Endothelial cell of umbilical vein (primary cell): ENCODE measurements at regions not wholly inside any gene's neighbourhood (a gene's known extent, or its start where the extent isn't known, plus 50 kb on each side); places are given as distances from the start of the nearest gene placed in this dataset.

Source experiments
- CTCF ChIP-seq, 2 donors: IDR thresholded peaks; 1 replicate in 1 of 2; 2 replicates in 1 of 2; pipeline ENCODE4 v1.5.1; 2011; ENCODE audit warnings: low read length in 2 of 2, mild to moderate bottlenecking in 2 of 2, moderate library complexity in 2 of 2, control low read depth in 1 of 2, inconsistent platforms in 1 of 2, low read depth in 1 of 2; ENCODE audit not compliant: insufficient read depth in 1 of 2; ENCODE audit errors: extremely low read depth in 1 of 2
- EZH2 ChIP-seq: IDR thresholded peaks from 2 replicates; pipeline ENCODE4 v1.6.1; 2012; ENCODE audit warnings: borderline replicate concordance, low read depth, mild to moderate bottlenecking, moderate library complexity, low read length, inconsistent platforms; ENCODE audit not compliant: severe bottlenecking
- FOS ChIP-seq: IDR thresholded peaks from 2 replicates; pipeline ENCODE4 v1.6.1; 2011; ENCODE audit warnings: mild to moderate bottlenecking, low read length, moderate library complexity, borderline replicate concordance; ENCODE audit not compliant: insufficient read depth
- GATA2 ChIP-seq: IDR thresholded peaks from 2 replicates; pipeline ENCODE4 v1.7.0; 2011; ENCODE audit warnings: low read depth, mild to moderate bottlenecking, moderate library complexity, mixed read lengths, low read length; ENCODE audit not compliant: insufficient read length, insufficient read depth
- JUN ChIP-seq: IDR thresholded peaks from 2 replicates; pipeline ENCODE4 v1.6.1; 2011; ENCODE audit warnings: borderline replicate concordance, low read depth; ENCODE audit not compliant: insufficient read length, insufficient read depth
- MAX ChIP-seq: IDR thresholded peaks from 2 replicates; pipeline ENCODE4 v1.6.1; 2011; ENCODE audit not compliant: insufficient read depth, insufficient read length
- MYC ChIP-seq: IDR thresholded peaks from one replicate; pipeline ENCODE4 v1.6.1; 2011; ENCODE audit warnings: mild to moderate bottlenecking, low read depth, low read length
- POLR2A ChIP-seq: IDR thresholded peaks from 2 replicates; pipeline ENCODE4 v1.6.1; 2012; ENCODE audit warnings: low read depth, mild to moderate bottlenecking, control low read depth, low read length
- POLR2AphosphoS5 ChIP-seq: IDR thresholded peaks from 2 replicates; pipeline ENCODE4 v1.6.1; 2012; ENCODE audit warnings: low read depth, mild to moderate bottlenecking, control low read depth, low read length, moderate library complexity; ENCODE audit not compliant: insufficient read depth

- TF ChIP-seq CTCF (IDR thresholded peaks at IDR 0.05; ENCODE audit: extremely low read depth in 1 of 2, insufficient read depth in 1 of 2, low read depth in 1 of 2, low read length in 2 of 2): no peak
- no peak for TF ChIP-seq POLR2A
- no peak for TF ChIP-seq POLR2AphosphoS5
- no peak for TF ChIP-seq JUN
- TF ChIP-seq MAX: no peak
- no peak for TF ChIP-seq FOS
- TF ChIP-seq EZH2: no peak
- no peak for TF ChIP-seq MYC
- no peak for TF ChIP-seq GATA2
Observed at GRCh38 chr18:78396756-78397155, 582.9 kb upstream of the SALL3 start.
